Endothelial cell of umbilical vein (primary cell): ENCODE measurements at regions not wholly inside any gene's neighbourhood (a gene's known extent, or its start where the extent isn't known, plus 50 kb on each side); places are given as distances from the start of the nearest gene placed in this dataset.

ENCODE experiments used
- BruUV-seq: library from RNA; stranded (reverse); fragments of 400-500 nt; replicated peaks from 2 replicates; lab custom pipeline; 2021; lab: Mats Ljungman, UMichigan
- CTCF ChIA-PET: fragments of 300-600, 350-600 bp; sonication (Branson Sonifier 250); formaldehyde crosslinking; loops from one replicate; lab custom pipeline; 2021; ENCODE audit warnings: antibody characterized with exemption, inconsistent platforms; lab: Charles Lee
- POLR2A ChIA-PET: fragments of 300-600, 350-600 bp; sonication (Branson Sonifier 250); formaldehyde crosslinking; loops from one replicate; lab custom pipeline; 2021; ENCODE audit warnings: antibody characterized with exemption, inconsistent platforms; lab: Charles Lee
- DNase-seq: peaks from one replicate; pipeline ENCODE4 v3.0.0-alpha.2; 2011; ENCODE audit warnings: low read depth, low spot score
- FAIRE-seq: peaks from 2 replicates; lab custom pipeline; 2011; peaks lifted over from hg19 to GRCh38; lab: Jason Lieb, UNC
- H2AFZ ChIP-seq: 2 replicates; pipeline ENCODE4 v1.6.0; 2012; ENCODE audit warnings: low read depth, low read length, control low read depth, inconsistent platforms
- H3K27ac ChIP-seq: 2 replicates; pipeline ENCODE4 v1.5.1; 2011; ENCODE audit warnings: low read depth, mild to moderate bottlenecking, control low read depth, low read length, moderate library complexity; ENCODE audit not compliant: insufficient read depth
- H3K27me3 ChIP-seq, 2 experiments: 2 replicates each; pipeline versions ENCODE4 v1.6.0 to v1.6.1; 2011; ENCODE audit warnings: low read length in 2 of 2, mixed read lengths in 1 of 2; ENCODE audit not compliant: control insufficient read depth in 2 of 2, insufficient read depth in 2 of 2
- H3K36me3 ChIP-seq, 2 experiments: 2 replicates in 1 of 2; 3 replicates in 1 of 2; pipeline ENCODE4 v1.5.1; 2011; ENCODE audit warnings: low read length in 2 of 2, mild to moderate bottlenecking in 1 of 2, moderate library complexity in 1 of 2; ENCODE audit not compliant: control insufficient read depth in 2 of 2, insufficient read depth in 2 of 2; ENCODE audit errors: extremely low read depth in 1 of 2
- H3K4me1 ChIP-seq: 3 replicates; pipeline ENCODE4 v1.5.1; 2011; ENCODE audit warnings: mild to moderate bottlenecking, low read length; ENCODE audit not compliant: control insufficient read depth, insufficient read depth; ENCODE audit errors: extremely low read depth
- H3K4me2 ChIP-seq: 2 replicates; pipeline ENCODE4 v1.6.1; 2011; ENCODE audit warnings: low read length, control low read depth, mixed read lengths; ENCODE audit not compliant: insufficient read depth
- H3K4me3 ChIP-seq, 3 experiments: fragments of 200-600 bp in 1 of 3; sonication (generic), shearing (Covaris generic) in 1 of 3; replicated peaks in 1 of 3; 2 replicates each; pipeline ENCODE4 v1.5.1; 2011 to 2016; ENCODE audit warnings: control low read depth in 3 of 3, low read length in 3 of 3, mild to moderate bottlenecking in 2 of 3, inconsistent platforms in 1 of 3, low read depth in 1 of 3, moderate library complexity in 1 of 3; ENCODE audit not compliant: insufficient read depth in 1 of 3
- H3K79me2 ChIP-seq: 2 replicates; pipeline ENCODE4 v1.6.0; 2012; ENCODE audit warnings: low read length, inconsistent platforms; ENCODE audit not compliant: control insufficient read depth, insufficient read depth
- H3K9ac ChIP-seq: replicated peaks from 2 replicates; pipeline ENCODE3; 2011; ENCODE audit warnings: low read length, control low read depth; ENCODE audit not compliant: insufficient read depth; ENCODE audit errors: extremely low read depth
- H3K9me1 ChIP-seq: replicated peaks from 3 replicates; pipeline ENCODE4 v1.6.0; 2011; ENCODE audit warnings: mild to moderate bottlenecking, low read length; ENCODE audit not compliant: control insufficient read depth, insufficient read depth; ENCODE audit errors: extremely low read depth
- H3K9me3 ChIP-seq: replicated peaks from 2 replicates; pipeline ENCODE4 v1.5.1; 2012; ENCODE audit warnings: low read length, inconsistent platforms; ENCODE audit not compliant: control insufficient read depth, insufficient read depth
- H4K20me1 ChIP-seq: replicated peaks from 2 replicates; pipeline ENCODE3; 2011; ENCODE audit warnings: mild to moderate bottlenecking, low read length; ENCODE audit not compliant: control insufficient read depth, insufficient read depth; ENCODE audit errors: extremely low read depth
- EZH2 ChIP-seq: IDR thresholded peaks from 2 replicates; pipeline ENCODE4 v1.6.1; 2012; ENCODE audit warnings: borderline replicate concordance, low read depth, mild to moderate bottlenecking, moderate library complexity, low read length, inconsistent platforms; ENCODE audit not compliant: severe bottlenecking
- FOS ChIP-seq: IDR thresholded peaks from 2 replicates; pipeline ENCODE4 v1.6.1; 2011; ENCODE audit warnings: mild to moderate bottlenecking, low read length, moderate library complexity, borderline replicate concordance; ENCODE audit not compliant: insufficient read depth
- GATA2 ChIP-seq: IDR thresholded peaks from 2 replicates; pipeline ENCODE4 v1.7.0; 2011; ENCODE audit warnings: low read depth, mild to moderate bottlenecking, moderate library complexity, mixed read lengths, low read length; ENCODE audit not compliant: insufficient read length, insufficient read depth
- JUN ChIP-seq: IDR thresholded peaks from 2 replicates; pipeline ENCODE4 v1.6.1; 2011; ENCODE audit warnings: borderline replicate concordance, low read depth; ENCODE audit not compliant: insufficient read length, insufficient read depth
- MAX ChIP-seq: IDR thresholded peaks from 2 replicates; pipeline ENCODE4 v1.6.1; 2011; ENCODE audit not compliant: insufficient read depth, insufficient read length
- MYC ChIP-seq: IDR thresholded peaks from one replicate; pipeline ENCODE4 v1.6.1; 2011; ENCODE audit warnings: mild to moderate bottlenecking, low read depth, low read length
- POLR2A ChIP-seq: IDR thresholded peaks from 2 replicates; pipeline ENCODE4 v1.6.1; 2012; ENCODE audit warnings: low read depth, mild to moderate bottlenecking, control low read depth, low read length
- POLR2AphosphoS5 ChIP-seq: IDR thresholded peaks from 2 replicates; pipeline ENCODE4 v1.6.1; 2012; ENCODE audit warnings: low read depth, mild to moderate bottlenecking, control low read depth, low read length, moderate library complexity; ENCODE audit not compliant: insufficient read depth
- dilution Hi-C: fragments of 300-500 bp; cut with MboI; formaldehyde crosslinking; loops from one replicate; pipeline ENCODE4 v1.15.0; 2019; ENCODE audit warnings: low sequenced_read_pairs; ENCODE audit not compliant: extremely low pct_ligation_motif_present
- intact Hi-C: fragments of 100-400 bp; cut with micrococcal nuclease; formaldehyde crosslinking; loops from one replicate; pipeline ENCODE4 v1.10.0; 2022
- TF ChIP-seq, protein P1 (sequence below), 2 donors: IDR thresholded peaks; 1 replicate in 1 of 2; 2 replicates in 1 of 2; pipeline ENCODE4 v1.5.1; 2011; ENCODE audit warnings: low read length in 2 of 2, mild to moderate bottlenecking in 2 of 2, moderate library complexity in 2 of 2, control low read depth in 1 of 2, inconsistent platforms in 1 of 2, low read depth in 1 of 2; ENCODE audit not compliant: insufficient read depth in 1 of 2; ENCODE audit errors: extremely low read depth in 1 of 2

GRCh38 chr12:58670623-58671022, 249.7 kb downstream of the LRIG3 start:
- TF ChIP-seq, protein P1, sequence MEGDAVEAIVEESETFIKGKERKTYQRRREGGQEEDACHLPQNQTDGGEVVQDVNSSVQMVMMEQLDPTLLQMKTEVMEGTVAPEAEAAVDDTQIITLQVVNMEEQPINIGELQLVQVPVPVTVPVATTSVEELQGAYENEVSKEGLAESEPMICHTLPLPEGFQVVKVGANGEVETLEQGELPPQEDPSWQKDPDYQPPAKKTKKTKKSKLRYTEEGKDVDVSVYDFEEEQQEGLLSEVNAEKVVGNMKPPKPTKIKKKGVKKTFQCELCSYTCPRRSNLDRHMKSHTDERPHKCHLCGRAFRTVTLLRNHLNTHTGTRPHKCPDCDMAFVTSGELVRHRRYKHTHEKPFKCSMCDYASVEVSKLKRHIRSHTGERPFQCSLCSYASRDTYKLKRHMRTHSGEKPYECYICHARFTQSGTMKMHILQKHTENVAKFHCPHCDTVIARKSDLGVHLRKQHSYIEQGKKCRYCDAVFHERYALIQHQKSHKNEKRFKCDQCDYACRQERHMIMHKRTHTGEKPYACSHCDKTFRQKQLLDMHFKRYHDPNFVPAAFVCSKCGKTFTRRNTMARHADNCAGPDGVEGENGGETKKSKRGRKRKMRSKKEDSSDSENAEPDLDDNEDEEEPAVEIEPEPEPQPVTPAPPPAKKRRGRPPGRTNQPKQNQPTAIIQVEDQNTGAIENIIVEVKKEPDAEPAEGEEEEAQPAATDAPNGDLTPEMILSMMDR (IDR thresholded peaks at IDR 0.05; ENCODE audit: extremely low read depth in 1 of 2, insufficient read depth in 1 of 2, low read depth in 1 of 2, low read length in 2 of 2), result no peak
- TF ChIP-seq JUN (no peak), MYC (no peak), POLR2AphosphoS5 (no peak), EZH2 (no peak), FOS (no peak), MAX (no peak), GATA2 (no peak), POLR2A (no peak)
- H3K36me3 ChIP-seq, result no peaks in the 10 kb centered on the region
- no TSS peak for BruUV-seq

More at GRCh38 chr12:58670623-58671022, 249.7 kb downstream of the LRIG3 start:
- H3K27ac ChIP-seq, result no peak overlapping the region
- dilution Hi-C loops (no loop called here), intact Hi-C loops (no loop called here)
- H3K9me3 ChIP-seq, result no peaks in the 10 kb centered on the region
- H3K27me3 ChIP-seq, result no peaks in the 10 kb centered on the region
- H2AFZ ChIP-seq, result no peak overlapping the region
- no peak overlapping the region for H3K4me2 ChIP-seq
- H3K9me1 ChIP-seq, result no peaks in the 10 kb centered on the region
- H4K20me1 ChIP-seq, result no peaks in the 10 kb centered on the region
- no peak overlapping the region for H3K9ac ChIP-seq
- ChIA-PET POLR2A (no interaction called here), CTCF (no interaction called here)
- H3K4me3 ChIP-seq, result no peak overlapping the region
- DNase-seq (no peak), FAIRE-seq (no peak)
- H3K79me2 ChIP-seq, result no peaks in the 10 kb centered on the region
- H3K4me1 ChIP-seq, result no peaks in the 10 kb centered on the region
